Body of pancreas (tissue), 4 donors: ENCODE measurements at regions not wholly inside any gene's neighbourhood (a gene's known extent, or its start where the extent isn't known, plus 50 kb on each side); places are given as distances from the start of the nearest gene placed in this dataset.

Experiments used
- ATAC-seq: fragments of 150-250 bp; one replicate; pipeline ENCODE4 v1.9.1; 2016
- DNase-seq, 4 donors: peaks; one replicate each; pipeline ENCODE4 v3.0.0-alpha.2; 2019
- H3K27ac ChIP-seq, 4 donors: fragments of 200-600 bp; sonication (generic); 1 replicate in 3 of 4; 2 replicates in 1 of 4; pipeline versions ENCODE4 v1.5.1 to v1.6.1; 2016 to 2019; ENCODE audit warnings: mild to moderate bottlenecking in 1 of 4, mixed read lengths in 1 of 4, moderate library complexity in 1 of 4
- H3K27me3 ChIP-seq, 2 donors: fragments of 200-600 bp; sonication (generic); one replicate each; pipeline ENCODE4 v1.6.0; 2016; ENCODE audit warnings: mild to moderate bottlenecking in 1 of 2
- H3K36me3 ChIP-seq, 2 donors: fragments of 200-600 bp; sonication (generic); replicated peaks in 1 of 2; 2 replicates each; pipeline ENCODE4 v1.5.1; 2016; ENCODE audit warnings: low read depth in 2 of 2; ENCODE audit not compliant: insufficient read depth in 1 of 2
- H3K4me1 ChIP-seq: fragments of 200-600 bp; sonication (generic); one replicate; pipeline ENCODE4 v1.6.0; 2016
- H3K4me3 ChIP-seq, 2 donors: fragments of 200-600 bp; sonication (generic); 1 replicate in 1 of 2; 2 replicates in 1 of 2; pipeline ENCODE4 v1.5.1; 2016 to 2019
- H3K9me3 ChIP-seq, 3 donors: fragments of 200-600 bp; sonication (generic); 1 replicate in 2 of 3; 2 replicates in 1 of 3; pipeline ENCODE4 v1.5.1; 2016
- POLR2A ChIP-seq, 3 donors: fragments of 450-650 bp; IDR thresholded peaks; one replicate each; pipeline ENCODE4 v1.6.1; 2016; ENCODE audit warnings: antibody characterized with exemption in 3 of 3, mild to moderate bottlenecking in 2 of 3
- WGBS, 2 donors: methylation state at CpG; one replicate each; pipeline ENCODE4 v1.1.5; 2017; 5-methylcytosine and 5-hydroxymethylcytosine counted together
- intact Hi-C: fragments of 100-400 bp; cut with DNase I; formaldehyde crosslinking; loops from one replicate; pipeline ENCODE4 v1.15.1; 2023
- TF ChIP-seq, protein P1 (sequence below), 7 experiments: fragments of 450-650 bp in 4 of 7; fragments of 200-600 bp in 3 of 7; sonication (generic) in 3 of 7; IDR thresholded peaks; one replicate each; pipeline ENCODE4 v1.5.1; 2016 to 2019; ENCODE audit warnings: antibody characterized with exemption in 7 of 7

- intact Hi-C loops = no loop called here
- H3K27ac ChIP-seq = no peak overlapping the region
- peaks cover 7% of the 10 kb centered on the region for H3K4me1 ChIP-seq
- 64 to 82% methylated on average over 2 of the region's 2 CpGs for WGBS, 2 donors
- TF ChIP-seq POLR2A (IDR thresholded peaks at IDR 0.05) = no peak
- TF ChIP-seq, protein P1, sequence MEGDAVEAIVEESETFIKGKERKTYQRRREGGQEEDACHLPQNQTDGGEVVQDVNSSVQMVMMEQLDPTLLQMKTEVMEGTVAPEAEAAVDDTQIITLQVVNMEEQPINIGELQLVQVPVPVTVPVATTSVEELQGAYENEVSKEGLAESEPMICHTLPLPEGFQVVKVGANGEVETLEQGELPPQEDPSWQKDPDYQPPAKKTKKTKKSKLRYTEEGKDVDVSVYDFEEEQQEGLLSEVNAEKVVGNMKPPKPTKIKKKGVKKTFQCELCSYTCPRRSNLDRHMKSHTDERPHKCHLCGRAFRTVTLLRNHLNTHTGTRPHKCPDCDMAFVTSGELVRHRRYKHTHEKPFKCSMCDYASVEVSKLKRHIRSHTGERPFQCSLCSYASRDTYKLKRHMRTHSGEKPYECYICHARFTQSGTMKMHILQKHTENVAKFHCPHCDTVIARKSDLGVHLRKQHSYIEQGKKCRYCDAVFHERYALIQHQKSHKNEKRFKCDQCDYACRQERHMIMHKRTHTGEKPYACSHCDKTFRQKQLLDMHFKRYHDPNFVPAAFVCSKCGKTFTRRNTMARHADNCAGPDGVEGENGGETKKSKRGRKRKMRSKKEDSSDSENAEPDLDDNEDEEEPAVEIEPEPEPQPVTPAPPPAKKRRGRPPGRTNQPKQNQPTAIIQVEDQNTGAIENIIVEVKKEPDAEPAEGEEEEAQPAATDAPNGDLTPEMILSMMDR (IDR thresholded peaks at IDR 0.05) = no peak
- no peak overlapping the region for H3K4me3 ChIP-seq
- no peaks in the 10 kb centered on the region for H3K27me3 ChIP-seq
- no peaks in the 10 kb centered on the region for H3K36me3 ChIP-seq
- H3K9me3 ChIP-seq = no peaks in the 10 kb centered on the region
- ATAC-seq = peak; percentile 27
- peak in 2 of 4 donors; percentile 9 to 11 for DNase-seq
Observed at GRCh38 chr15:39156646-39157250, 424.1 kb upstream of the THBS1 start.

GRCh38 chr15:39157882-39158281, 423.0 kb upstream of the THBS1 start:
- intact Hi-C loops = no loop called here
- WGBS, 2 donors = 79 to 89% methylated on average over 1 of the region's 1 CpG

DNA sequence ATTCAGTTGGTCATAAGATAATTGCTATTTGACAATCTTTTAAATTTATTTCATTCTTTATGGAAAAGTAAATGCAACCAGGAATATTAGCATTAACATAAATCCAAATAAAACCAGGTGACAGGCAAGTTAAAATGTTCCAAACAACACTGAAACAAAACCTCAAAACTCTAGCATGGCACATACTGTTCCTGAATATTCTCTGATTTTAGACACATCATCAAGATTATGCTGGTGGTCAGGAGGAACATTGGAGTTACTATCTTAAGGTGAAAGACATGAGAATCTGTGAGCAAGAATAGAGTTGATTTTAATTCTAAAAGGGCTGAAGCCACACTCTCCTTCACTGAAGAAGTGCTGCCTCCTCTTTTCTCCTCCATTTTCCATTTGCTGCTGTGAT, 421.0 kb upstream of the THBS1 start:
- intact Hi-C loops = no loop called here
- Histone ChIP-seq H3K9me3 (no peaks in the 10 kb centered on the region), H3K4me1 (no peaks in the 10 kb centered on the region), H3K4me3 (no peak overlapping the region), H3K27me3 (no peaks in the 10 kb centered on the region), H3K36me3 (no peaks in the 10 kb centered on the region), H3K27ac (no peak overlapping the region)
- ATAC-seq (no peak), DNase-seq (no peak)
- TF ChIP-seq, protein P1 (IDR thresholded peaks at IDR 0.05) = no peak
- no peak for TF ChIP-seq POLR2A (IDR thresholded peaks at IDR 0.05)

More at GRCh38 chr15:39157882-39158281, 423.0 kb upstream of the THBS1 start:
- no peaks in the 10 kb centered on the region for H3K27me3 ChIP-seq
- H3K4me3 ChIP-seq = no peak overlapping the region
- no peaks in the 10 kb centered on the region for H3K36me3 ChIP-seq
- H3K4me1 ChIP-seq = peaks cover 7% of the 10 kb centered on the region
- no peak overlapping the region for H3K27ac ChIP-seq
- DNase-seq (no peak), ATAC-seq (no peak)
- no peaks in the 10 kb centered on the region for H3K9me3 ChIP-seq
- TF ChIP-seq, protein P1 (IDR thresholded peaks at IDR 0.05) = no peak
- no peak for TF ChIP-seq POLR2A (IDR thresholded peaks at IDR 0.05)

GRCh38 chr15:39161096-39161495, 419.8 kb upstream of the THBS1 start:
- intact Hi-C loops = no loop called here
- H3K9me3 ChIP-seq = no peaks in the 10 kb centered on the region

More at GRCh38 chr15:39161096-39161495, 419.8 kb upstream of the THBS1 start:
- Histone ChIP-seq H3K36me3 (no peaks in the 10 kb centered on the region), H3K4me1 (no peaks in the 10 kb centered on the region), H3K27ac (no peak overlapping the region), H3K4me3 (no peak overlapping the region), H3K27me3 (no peaks in the 10 kb centered on the region)
- TF ChIP-seq, protein P1 (IDR thresholded peaks at IDR 0.05) = no peak
- no peak for TF ChIP-seq POLR2A (IDR thresholded peaks at IDR 0.05)
- ATAC-seq = no peak
- DNase-seq = no peak
- 94 to 100% methylated on average over 1 of the region's 1 CpG for WGBS, 2 donors
